Activated B cell treated with CpG ODN at 0.5 μM for 24 hours (primary cell): ENCODE measurements at regions not wholly inside any gene's neighbourhood (a gene's known extent, or its start where the extent isn't known, plus 50 kb on each side); places are given as distances from the start of the nearest gene placed in this dataset.

Experiments used
- ATAC-seq: fragments of 200-7000 bp; cut with Tn5 transposase; one replicate; pipeline ENCODE4 v1.10.0; 2021; ENCODE audit warnings: low read depth, mild to moderate bottlenecking, moderate library complexity
- CTCF ChIA-PET: fragments of 350-600 bp; sonication (Branson Sonifier 250); formaldehyde crosslinking; loops from one replicate; lab custom pipeline; 2021; ENCODE audit warnings: antibody characterized with exemption; lab: Charles Lee
- POLR2A ChIA-PET: fragments of 350-600 bp; sonication (Branson Sonifier 250); formaldehyde crosslinking; loops from one replicate; lab custom pipeline; 2021; ENCODE audit warnings: antibody characterized with exemption; lab: Charles Lee
- DNase-seq: peaks from one replicate; pipeline ENCODE4 v3.0.0; 2022
- H3K27ac Mint-ChIP-seq: one replicate; pipeline ENCODE4 v1.8.0; 2020; ENCODE audit warnings: mixed read lengths
- H3K27me3 Mint-ChIP-seq: one replicate; pipeline ENCODE4 v1.8.0; 2021; ENCODE audit warnings: mixed read lengths
- H3K36me3 Mint-ChIP-seq: one replicate; pipeline ENCODE4 v1.8.0; 2021; ENCODE audit warnings: low read depth, mixed read lengths
- H3K4me1 Mint-ChIP-seq: one replicate; pipeline ENCODE4 v1.8.0; 2021; ENCODE audit warnings: mixed read lengths
- H3K4me3 Mint-ChIP-seq: one replicate; pipeline ENCODE4 v1.8.0; 2020; ENCODE audit warnings: mild to moderate bottlenecking, mixed read lengths
- H3K9me3 Mint-ChIP-seq: one replicate; pipeline ENCODE4 v1.8.0; 2020; ENCODE audit warnings: mixed read lengths
- intact Hi-C: fragments of 100-400 bp; cut with micrococcal nuclease; formaldehyde crosslinking; loops from one replicate; pipeline ENCODE4 v1.15.1; 2024
- TF ChIP-seq, protein P1 (sequence below): fragments of 200-600 bp; IDR thresholded peaks from one replicate; pipeline ENCODE4 v1.8.0; 2022; ENCODE audit warnings: antibody characterized with exemption, mild to moderate bottlenecking

GRCh38 chr13:33624740-33625139 lies 193.2 kb upstream of the RFC3 start:
- Mint-ChIP-seq H3K9me3 (no peaks in the 10 kb centered on the region), H3K27ac (no peak overlapping the region), H3K4me1 (no peaks in the 10 kb centered on the region), H3K36me3 (no peaks in the 10 kb centered on the region), H3K27me3 (peaks cover 1% of the 10 kb centered on the region), H3K4me3 (no peak overlapping the region)
- POLR2A ChIA-PET, result no interaction called here
- ATAC-seq (no peak), DNase-seq (no peak)
- TF ChIP-seq, protein P1, sequence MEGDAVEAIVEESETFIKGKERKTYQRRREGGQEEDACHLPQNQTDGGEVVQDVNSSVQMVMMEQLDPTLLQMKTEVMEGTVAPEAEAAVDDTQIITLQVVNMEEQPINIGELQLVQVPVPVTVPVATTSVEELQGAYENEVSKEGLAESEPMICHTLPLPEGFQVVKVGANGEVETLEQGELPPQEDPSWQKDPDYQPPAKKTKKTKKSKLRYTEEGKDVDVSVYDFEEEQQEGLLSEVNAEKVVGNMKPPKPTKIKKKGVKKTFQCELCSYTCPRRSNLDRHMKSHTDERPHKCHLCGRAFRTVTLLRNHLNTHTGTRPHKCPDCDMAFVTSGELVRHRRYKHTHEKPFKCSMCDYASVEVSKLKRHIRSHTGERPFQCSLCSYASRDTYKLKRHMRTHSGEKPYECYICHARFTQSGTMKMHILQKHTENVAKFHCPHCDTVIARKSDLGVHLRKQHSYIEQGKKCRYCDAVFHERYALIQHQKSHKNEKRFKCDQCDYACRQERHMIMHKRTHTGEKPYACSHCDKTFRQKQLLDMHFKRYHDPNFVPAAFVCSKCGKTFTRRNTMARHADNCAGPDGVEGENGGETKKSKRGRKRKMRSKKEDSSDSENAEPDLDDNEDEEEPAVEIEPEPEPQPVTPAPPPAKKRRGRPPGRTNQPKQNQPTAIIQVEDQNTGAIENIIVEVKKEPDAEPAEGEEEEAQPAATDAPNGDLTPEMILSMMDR, result no peak
- intact Hi-C loops, result no loop called here
- CTCF ChIA-PET, result no interaction called here

DNA sequence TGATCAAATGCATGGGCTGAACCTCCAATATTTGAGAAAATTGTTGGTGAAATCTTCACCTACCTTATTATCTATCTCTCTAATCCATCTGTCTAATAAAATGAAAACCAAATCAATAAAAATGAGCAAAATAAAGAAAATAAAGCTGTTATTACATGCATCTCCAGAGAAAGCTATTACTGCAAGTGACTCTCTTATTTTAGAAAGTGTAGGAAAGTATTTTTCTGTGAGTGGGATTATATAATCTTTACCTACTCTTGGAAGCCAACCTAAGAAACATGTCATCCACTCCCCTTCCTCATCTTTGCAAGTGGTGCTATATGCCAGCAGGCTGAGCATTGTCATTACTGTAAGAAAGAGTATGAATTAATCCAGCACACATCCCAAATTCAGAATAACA lies 191.5 kb upstream of the RFC3 start:
- Mint-ChIP-seq H3K36me3 (no peaks in the 10 kb centered on the region), H3K27me3 (peaks cover 9% of the 10 kb centered on the region), H3K27ac (no peak overlapping the region), H3K4me1 (no peaks in the 10 kb centered on the region), H3K4me3 (no peak overlapping the region), H3K9me3 (no peaks in the 10 kb centered on the region)
- ChIA-PET POLR2A (no interaction called here), CTCF (no interaction called here)
- TF ChIP-seq, protein P1, result no peak
- DNase-seq, result no peak
- ATAC-seq, result no peak
- intact Hi-C loops, result no loop called here

DNA sequence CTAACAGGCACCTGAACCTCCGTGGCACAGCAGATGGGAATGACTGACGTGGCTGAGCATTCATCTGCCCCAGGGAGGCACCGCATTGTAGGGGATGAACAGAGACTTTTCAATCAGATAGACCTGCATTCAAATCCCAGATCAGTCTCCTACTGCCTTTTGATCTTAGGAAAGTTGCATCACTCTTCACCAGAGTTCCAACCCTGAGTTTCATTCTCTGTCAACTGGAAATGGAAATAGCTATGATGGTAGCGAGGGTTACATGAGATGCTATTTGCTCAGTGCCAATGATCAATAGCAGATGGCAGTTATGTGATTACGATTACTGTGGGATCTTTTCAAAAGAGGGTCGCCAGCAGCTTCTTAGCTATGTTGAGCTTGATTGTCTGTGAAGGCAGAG lies 189.3 kb upstream of the RFC3 start:
- TF ChIP-seq, protein P1, result no peak
- peaks cover 12% of the 10 kb centered on the region for H3K27me3 Mint-ChIP-seq
- H3K36me3 Mint-ChIP-seq, result no peaks in the 10 kb centered on the region
- POLR2A ChIA-PET, result no interaction called here
- no peak overlapping the region for H3K4me3 Mint-ChIP-seq
- ATAC-seq, result no peak
- no peaks in the 10 kb centered on the region for H3K9me3 Mint-ChIP-seq
- intact Hi-C loops, result no loop called here
- H3K27ac Mint-ChIP-seq, result no peak overlapping the region
- CTCF ChIA-PET, result no interaction called here
- DNase-seq, result no peak
- H3K4me1 Mint-ChIP-seq, result no peaks in the 10 kb centered on the region

DNA sequence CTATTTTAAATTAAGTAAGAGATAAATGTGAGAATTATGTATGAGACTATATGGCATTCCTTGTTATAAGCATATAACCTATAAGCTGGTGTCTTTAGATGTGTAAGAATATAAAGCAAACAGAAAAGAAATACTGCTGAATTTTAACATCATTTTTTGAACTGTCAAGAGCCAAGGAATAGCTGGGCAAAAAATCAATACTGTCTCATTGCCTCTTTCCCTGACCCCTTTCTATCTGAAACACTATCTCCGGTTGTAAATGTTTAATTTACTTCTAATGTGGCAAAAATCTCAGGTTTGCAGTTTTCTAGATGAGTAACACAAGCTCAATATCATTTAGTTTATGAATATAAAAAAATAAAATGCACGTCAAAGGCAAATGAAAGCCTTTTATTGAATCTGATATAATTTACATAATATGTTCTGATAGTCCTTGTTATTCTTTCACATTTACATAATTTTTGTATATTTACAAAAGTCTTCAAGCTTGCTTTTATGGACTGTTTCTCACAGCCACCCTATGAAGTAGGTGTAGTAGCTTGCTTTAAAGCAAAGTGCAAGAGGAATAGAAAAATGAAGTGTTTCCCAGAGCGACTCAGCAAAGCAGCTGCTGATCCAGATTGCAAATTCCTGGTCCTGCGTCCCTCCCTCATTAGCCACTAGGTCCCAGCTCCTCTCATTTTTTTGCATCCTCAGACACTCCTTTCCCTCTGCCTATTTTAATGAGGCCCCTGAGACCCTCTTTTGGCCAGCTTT lies 188.2 kb upstream of the RFC3 start:
- TF ChIP-seq, protein P1, result no peak
- H3K27me3 Mint-ChIP-seq, result peaks cover 19% of the 10 kb centered on the region
- intact Hi-C loops, result no loop called here
- H3K27ac Mint-ChIP-seq, result no peak overlapping the region
- ChIA-PET CTCF (no interaction called here), POLR2A (no interaction called here)
- H3K9me3 Mint-ChIP-seq, result no peaks in the 10 kb centered on the region
- no peaks in the 10 kb centered on the region for H3K36me3 Mint-ChIP-seq
- ATAC-seq, result no peak
- H3K4me3 Mint-ChIP-seq, result no peak overlapping the region
- DNase-seq, result no peak
- no peaks in the 10 kb centered on the region for H3K4me1 Mint-ChIP-seq

- ATAC-seq (no peak), DNase-seq (no peak)
- POLR2A ChIA-PET, result no interaction called here
- Mint-ChIP-seq H3K27ac (no peak overlapping the region), H3K4me1 (no peaks in the 10 kb centered on the region), H3K27me3 (peaks cover 19% of the 10 kb centered on the region), H3K4me3 (no peak overlapping the region), H3K9me3 (no peaks in the 10 kb centered on the region), H3K36me3 (no peaks in the 10 kb centered on the region)
- CTCF ChIA-PET, result no interaction called here
- TF ChIP-seq, protein P1, result no peak
- intact Hi-C loops, result no loop called here
These were observed 184.0 kb upstream of the RFC3 start for GRCh38 chr13:33633701-33634545.
